NCI-H1436 (cell line): ENCODE measurements at regions not wholly inside any gene's neighbourhood (a gene's known extent, or its start where the extent isn't known, plus 50 kb on each side); places are given as distances from the start of the nearest gene placed in this dataset.

Experiments used
- DNase-seq: peaks from one replicate; lab custom pipeline; 2025; lab: John Stamatoyannopoulos, UW

DNA sequence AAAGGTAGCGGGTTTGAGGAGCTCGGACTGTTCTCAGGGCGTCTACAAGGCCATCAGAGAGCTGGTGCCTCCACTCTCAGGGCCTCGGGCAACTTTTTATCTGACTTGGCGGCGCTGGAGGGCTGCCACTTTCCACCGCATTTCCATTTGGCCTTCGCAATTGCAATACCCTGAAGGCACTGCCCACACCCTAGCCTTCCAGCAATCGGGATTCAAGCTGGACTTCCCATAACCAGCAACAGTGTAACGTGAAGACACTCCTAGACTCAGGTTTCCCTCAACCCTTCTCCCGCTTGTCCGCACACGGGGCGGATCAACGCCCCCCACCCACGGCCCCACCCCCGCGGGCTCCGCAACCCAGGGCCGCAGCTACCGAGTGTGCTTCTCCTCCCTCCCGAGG lies 50.2 kb upstream of the BCOR start:
- no peak for DNase-seq
